RKO (cell line): ENCODE measurements at regions not wholly inside any gene's neighbourhood (a gene's known extent, or its start where the extent isn't known, plus 50 kb on each side); places are given as distances from the start of the nearest gene placed in this dataset.

Experiments used
- DNase-seq: peaks from one replicate; pipeline ENCODE4 v3.0.0-alpha.2; 2016; ENCODE audit warnings: low spot score

DNA sequence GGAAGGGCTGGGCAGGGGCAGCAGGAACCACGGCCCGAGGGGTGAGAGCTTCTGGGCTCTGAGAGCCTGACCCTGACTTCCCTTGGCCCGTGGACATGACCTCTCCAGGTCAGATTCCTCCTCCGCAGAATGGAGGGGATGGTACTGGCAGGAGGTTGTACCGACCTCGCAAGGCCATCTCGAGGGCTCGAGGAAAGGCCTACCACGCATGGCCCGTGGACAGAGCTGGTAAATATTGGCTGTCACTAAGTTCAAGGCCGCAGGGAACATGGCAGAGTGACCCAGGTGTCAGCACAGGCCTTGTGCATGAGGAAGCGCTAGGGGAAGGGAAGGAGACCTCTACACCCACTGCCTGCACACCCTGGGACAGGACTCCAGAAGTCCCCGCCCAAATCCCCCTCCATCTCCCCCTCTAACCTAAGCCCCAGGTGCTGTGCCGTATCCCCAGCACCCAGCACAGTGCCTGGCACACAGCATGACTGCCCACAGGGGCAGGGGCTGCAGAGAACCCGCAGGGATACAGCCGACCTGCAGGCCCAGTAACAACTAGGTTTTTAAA is 54.9 kb upstream of the PPP2R5C start:
- no peak for DNase-seq

DNA sequence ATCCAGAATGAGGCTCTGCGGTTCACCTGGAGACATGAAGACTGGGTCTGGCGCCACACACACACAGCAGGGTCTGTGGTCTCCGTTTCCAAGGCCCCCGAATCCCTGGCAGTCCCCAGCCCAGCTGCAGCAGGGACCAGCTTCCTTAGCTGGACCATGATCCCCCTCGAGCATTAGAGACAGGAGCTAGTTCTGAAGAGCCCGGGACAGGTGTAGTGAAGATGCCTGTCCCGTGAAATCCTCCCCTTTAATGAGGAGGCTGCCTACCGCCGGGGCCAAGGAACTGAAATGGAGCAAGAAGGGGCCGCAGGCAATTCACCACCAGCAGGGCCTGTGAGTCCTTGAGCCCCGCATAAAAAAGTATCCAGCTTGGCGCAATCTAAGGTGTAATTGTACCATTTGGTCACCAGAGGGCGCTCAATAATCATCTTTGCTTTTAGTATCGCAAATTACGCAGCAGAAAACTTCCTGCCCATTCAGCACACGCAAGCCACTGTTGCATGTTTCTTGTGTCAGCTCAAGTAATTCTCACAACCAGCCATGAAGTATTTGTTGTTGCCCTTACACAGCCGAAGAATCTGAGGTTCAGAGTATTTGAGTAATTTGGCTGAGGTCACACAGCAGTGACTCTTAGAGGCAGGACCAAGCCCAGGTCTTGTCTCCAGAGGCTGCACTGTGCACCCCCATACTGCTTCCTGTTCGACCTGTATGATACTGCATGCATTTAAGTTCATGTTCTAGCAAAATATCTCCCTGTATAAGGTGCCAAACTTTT is 54.3 kb upstream of the PPP2R5C start:
- peak; percentile 87 for DNase-seq

DNA sequence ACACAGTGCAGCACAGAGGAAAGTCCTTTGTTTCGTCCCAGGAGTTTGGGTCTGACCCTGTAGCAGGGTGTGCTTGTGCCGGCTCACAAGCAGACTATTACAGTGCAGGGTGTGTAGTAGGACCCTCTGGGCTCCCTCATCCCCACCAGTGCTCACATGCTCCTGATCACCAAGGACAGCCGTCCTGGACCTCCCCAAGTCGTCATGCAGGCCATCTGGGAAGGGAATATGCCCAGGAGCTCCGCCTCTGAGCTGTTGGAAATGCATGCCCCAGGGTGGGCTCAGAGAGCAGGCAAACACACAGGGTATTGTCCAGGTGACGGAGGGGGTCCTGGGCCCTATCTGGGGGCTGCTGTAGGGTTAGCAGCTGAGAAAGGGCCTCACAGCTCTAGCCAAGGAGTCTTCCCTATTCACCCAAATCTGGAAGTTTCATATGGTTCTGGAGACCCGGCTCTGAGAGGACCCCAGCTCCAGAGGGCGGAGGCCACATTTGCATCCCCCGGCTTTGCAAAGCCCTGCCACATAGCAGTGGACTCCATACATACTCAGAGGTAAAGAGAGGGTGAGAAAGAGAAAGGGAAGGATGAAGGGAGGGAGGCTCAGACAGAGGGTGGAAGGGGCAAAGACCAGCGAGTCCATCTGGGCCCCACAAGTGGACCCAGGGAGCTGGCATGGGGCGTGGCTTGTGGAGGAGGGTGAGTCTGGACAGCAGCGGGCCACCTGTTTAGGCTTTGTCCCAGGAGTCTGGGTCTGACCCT is 53.5 kb upstream of the PPP2R5C start:
- no peak for DNase-seq

DNA sequence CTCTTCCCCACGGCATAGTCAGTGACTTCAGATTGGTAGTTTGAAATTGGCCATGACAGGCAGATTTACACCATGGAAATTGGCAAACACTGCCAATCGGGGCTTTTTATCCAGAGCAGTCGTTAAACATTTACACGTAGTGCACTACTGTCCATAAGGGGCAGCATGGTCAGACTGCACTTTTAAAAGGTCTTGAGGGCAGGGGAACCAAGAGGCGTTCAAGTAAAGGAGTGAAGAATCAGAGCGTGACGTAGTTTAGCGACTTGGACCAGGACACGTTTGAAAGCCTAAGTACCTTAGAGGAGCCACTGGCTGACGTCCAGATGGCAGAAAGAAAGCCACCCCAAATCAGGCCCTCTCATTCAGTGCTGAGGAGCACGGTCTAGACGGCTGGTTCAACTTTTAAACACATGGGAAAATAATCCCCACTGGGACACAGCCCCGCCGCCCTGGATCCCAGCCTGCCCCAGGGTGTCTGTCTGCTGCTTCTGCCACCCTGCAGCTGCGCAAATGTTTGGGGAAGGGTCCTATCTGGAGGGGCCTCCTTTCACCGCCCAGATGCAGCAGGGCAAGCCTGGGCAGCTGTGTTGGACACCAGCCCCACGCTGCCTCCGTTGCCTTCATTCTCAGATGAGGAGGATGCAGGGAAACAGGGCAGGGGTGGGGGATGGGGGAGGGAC is 52.5 kb upstream of the PPP2R5C start:
- DNase-seq, result no peak

DNA sequence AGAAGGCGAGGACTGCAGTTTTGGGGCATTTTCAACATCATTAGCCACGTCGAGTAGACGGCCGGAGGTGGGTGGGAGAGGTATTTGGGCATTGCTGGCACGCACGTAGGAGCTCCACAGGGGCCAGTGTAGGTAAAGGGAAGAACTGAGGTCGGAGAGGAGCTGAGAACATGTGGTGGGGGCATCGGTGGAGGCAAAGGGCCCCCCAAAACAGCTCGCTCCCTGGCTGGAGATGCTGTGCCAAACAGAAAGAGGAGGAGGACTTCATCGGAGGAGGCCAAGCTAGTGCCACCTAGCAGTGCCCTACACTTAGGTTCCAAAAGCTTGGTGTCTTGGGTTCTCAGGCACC is 52.0 kb upstream of the PPP2R5C start:
- no peak for DNase-seq

DNA sequence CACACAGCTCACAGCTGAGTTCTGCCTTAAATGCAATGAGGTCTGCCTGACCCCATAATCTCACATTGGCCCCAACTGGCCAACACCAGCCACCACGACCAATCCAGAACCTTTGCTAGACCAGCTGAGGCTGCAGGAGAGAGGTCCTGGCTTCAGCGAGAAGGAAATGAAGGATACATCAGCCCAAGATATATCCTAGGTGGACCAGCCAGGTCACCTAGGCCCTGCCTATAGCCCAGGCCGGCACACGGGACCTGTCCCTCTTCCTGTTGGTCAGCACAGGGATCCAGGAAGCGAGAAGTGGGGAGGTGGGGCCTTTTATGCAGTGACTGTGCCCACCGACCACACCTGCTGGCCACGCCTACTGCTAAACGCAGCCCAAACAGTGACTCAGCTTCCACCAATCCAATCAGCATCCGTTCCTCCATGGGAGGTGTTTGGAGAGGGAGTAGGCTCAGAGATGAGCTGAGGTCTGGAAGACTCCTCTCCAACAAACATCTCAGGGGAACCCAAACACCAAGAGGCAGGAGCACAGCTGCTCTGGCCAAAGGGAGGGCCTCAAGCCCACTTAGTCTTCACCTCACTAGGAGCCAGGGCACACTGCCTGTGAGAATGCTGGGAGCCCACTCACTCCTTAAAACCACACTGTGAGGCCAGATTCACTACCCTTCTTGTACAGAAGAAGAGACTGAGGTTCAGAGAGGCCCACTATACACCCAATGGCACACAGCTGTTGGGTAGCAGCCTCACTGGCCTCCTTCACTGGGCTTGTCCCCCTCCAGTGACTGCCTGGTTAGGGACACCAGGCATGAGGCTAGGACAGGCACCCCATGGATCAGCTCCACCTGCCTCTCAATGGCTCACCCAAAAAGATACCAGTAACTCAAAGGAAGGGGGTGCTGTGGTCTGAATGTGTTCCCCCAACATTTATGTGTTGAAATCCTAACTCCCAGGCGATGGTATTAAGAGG is 51.3 kb upstream of the PPP2R5C start:
- DNase-seq, result no peak

DNA sequence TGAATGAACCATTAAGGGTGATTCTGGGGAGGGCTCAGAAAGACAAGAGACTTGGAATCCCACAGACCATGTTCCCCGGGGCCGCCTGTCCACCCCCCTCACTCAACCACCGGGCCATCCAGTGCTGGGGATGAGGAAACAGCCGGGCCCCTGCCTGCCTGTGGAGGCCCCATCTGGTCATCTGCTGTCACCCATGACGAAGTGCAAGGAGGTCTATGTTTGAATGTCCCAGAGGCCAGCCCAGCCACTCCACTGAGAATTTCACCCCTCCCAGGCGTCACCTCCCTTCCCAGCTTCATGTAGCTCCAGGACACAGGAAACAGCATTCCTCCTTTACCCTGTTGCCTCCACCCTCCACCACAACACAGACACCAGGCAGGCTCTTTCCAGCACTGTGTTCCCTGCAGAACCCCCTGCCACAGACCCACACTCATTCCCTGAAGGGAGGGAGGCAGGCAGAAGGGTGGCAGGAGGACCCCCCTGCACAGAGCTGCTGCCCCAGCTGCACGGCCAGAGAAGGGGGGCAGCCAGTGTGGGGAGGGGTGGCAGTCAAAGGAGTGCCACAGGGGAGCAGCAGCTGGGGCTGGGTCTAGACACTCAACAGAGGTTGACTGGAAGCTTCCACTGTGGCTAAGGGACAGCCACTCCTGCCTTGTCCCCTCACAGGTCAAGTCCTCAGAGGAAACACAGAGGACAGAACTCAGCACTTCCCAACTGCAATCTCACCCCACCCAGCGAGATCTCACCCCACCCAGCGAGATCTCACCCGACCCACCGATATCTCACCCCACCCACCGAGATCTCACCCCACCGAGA is 50.3 kb upstream of the PPP2R5C start:
- DNase-seq, result no peak
